Ovary (tissue), 3 donors: ENCODE measurements at regions not wholly inside any gene's neighbourhood (a gene's known extent, or its start where the extent isn't known, plus 50 kb on each side); places are given as distances from the start of the nearest gene placed in this dataset.

Experiments used
- POLR2A ChIP-seq: fragments of 450-650 bp; IDR thresholded peaks from one replicate; pipeline ENCODE4 v1.6.1; 2017; ENCODE audit warnings: antibody characterized with exemption, mild to moderate bottlenecking, moderate library complexity
- TF ChIP-seq, protein P1 (sequence below), 3 donors: fragments of 450-650 bp in 2 of 3; fragments of 200-600 bp in 1 of 3; IDR thresholded peaks; one replicate each; pipeline versions ENCODE4 v1.5.1 to v1.8.0; 2016 to 2022; ENCODE audit warnings: antibody characterized with exemption in 3 of 3, mild to moderate bottlenecking in 1 of 3
- donor health status: DM: no; HTN: no; CAD: no.

DNA sequence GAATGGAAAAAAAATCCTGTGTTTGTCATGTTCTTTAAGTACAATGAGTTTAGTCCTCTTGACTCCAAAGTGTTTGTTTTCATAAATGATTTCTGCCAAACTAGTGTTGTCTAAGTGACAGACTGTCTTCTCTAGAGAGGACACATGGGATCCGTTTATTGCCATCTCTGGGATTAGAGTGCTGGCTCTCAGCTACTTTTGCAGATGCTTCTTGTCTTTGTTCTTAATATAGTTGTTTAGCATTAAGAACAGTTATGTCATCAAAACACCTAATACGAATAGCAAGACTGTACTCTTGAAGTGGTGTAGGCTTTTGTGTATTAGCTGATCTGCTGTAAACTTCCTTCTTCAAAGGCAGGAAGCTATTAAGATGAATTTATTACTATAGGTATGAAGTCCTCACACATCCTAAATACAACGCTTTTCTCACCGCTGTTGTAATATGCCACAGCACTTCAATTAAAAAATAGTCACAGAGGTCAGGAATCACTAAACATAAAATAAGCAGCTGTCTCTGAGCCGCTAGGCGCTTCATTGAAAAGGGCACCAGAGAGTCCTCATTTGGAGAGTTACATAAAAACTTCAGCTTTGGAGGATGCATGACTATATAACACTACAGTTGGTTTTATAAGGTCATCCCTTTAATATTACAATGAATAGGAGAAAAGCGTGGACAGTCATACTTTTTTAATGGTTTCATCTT, 128.3 kb upstream of the ZNF385D start:
- TF ChIP-seq, protein P1, sequence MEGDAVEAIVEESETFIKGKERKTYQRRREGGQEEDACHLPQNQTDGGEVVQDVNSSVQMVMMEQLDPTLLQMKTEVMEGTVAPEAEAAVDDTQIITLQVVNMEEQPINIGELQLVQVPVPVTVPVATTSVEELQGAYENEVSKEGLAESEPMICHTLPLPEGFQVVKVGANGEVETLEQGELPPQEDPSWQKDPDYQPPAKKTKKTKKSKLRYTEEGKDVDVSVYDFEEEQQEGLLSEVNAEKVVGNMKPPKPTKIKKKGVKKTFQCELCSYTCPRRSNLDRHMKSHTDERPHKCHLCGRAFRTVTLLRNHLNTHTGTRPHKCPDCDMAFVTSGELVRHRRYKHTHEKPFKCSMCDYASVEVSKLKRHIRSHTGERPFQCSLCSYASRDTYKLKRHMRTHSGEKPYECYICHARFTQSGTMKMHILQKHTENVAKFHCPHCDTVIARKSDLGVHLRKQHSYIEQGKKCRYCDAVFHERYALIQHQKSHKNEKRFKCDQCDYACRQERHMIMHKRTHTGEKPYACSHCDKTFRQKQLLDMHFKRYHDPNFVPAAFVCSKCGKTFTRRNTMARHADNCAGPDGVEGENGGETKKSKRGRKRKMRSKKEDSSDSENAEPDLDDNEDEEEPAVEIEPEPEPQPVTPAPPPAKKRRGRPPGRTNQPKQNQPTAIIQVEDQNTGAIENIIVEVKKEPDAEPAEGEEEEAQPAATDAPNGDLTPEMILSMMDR (IDR thresholded peaks at IDR 0.05): no peak
- TF ChIP-seq POLR2A: no peak
